ENCODE measurements at regions not wholly inside any gene's neighbourhood (a gene's known extent, or its start where the extent isn't known, plus 50 kb on each side); places are given as distances from the start of the nearest gene placed in this dataset.

GRCh38 chr3:171955598-171955997 is 83.8 kb upstream of the FNDC3B start:
- Histone ChIP-seq H3K4me1 (ENCODE audit: control insufficient read depth in 2 of 2, insufficient read depth in 2 of 2, low read length in 2 of 2) (peaks cover 3 to 4% of the 10 kb centered on the region in 2 donors), H3K9me3 (ENCODE audit: control insufficient read depth in 2 of 2, low read length in 2 of 2) (no peaks in the 10 kb centered on the region), H3K27ac (ENCODE audit: low read depth in 2 of 2, low read length in 2 of 2) (no peak overlapping the region), H3K36me3 (ENCODE audit: control insufficient read depth in 2 of 2, insufficient read depth in 2 of 2, low read length in 2 of 2) (no peaks in the 10 kb centered on the region), H3K27me3 (ENCODE audit: control insufficient read depth in 2 of 2, insufficient read depth in 2 of 2, low read length in 2 of 2) (no peaks in the 10 kb centered on the region), H3K4me3 (ENCODE audit: low read length in 2 of 2) (no peak overlapping the region), H3K9ac (ENCODE audit: low read depth in 1 of 2, low read length in 2 of 2) (no peak overlapping the region)

GRCh38 chr3:171956181-171956683 is 83.1 kb upstream of the FNDC3B start:
- peaks cover 4 to 8% of the 10 kb centered on the region in 2 donors for H3K4me1 ChIP-seq (ENCODE audit: control insufficient read depth in 2 of 2, insufficient read depth in 2 of 2, low read length in 2 of 2)
- no peaks in the 10 kb centered on the region for H3K9me3 ChIP-seq (ENCODE audit: control insufficient read depth in 2 of 2, low read length in 2 of 2)
- no peak overlapping the region for H3K4me3 ChIP-seq (ENCODE audit: low read length in 2 of 2)
- no peaks in the 10 kb centered on the region for H3K27me3 ChIP-seq (ENCODE audit: control insufficient read depth in 2 of 2, insufficient read depth in 2 of 2, low read length in 2 of 2)
- no peak overlapping the region for H3K9ac ChIP-seq (ENCODE audit: low read depth in 1 of 2, low read length in 2 of 2)
- H3K27ac ChIP-seq (ENCODE audit: low read depth in 2 of 2, low read length in 2 of 2) = no peak overlapping the region
- no peaks in the 10 kb centered on the region for H3K36me3 ChIP-seq (ENCODE audit: control insufficient read depth in 2 of 2, insufficient read depth in 2 of 2, low read length in 2 of 2)

GRCh38 chr3:171956705-171957104 is 82.7 kb upstream of the FNDC3B start:
- Histone ChIP-seq H3K4me1 (ENCODE audit: control insufficient read depth in 2 of 2, insufficient read depth in 2 of 2, low read length in 2 of 2) (peaks cover 4 to 8% of the 10 kb centered on the region in 2 donors), H3K4me3 (ENCODE audit: low read length in 2 of 2) (no peak overlapping the region)

GRCh38 chr3:171959532-171960089 is 79.8 kb upstream of the FNDC3B start:
- Histone ChIP-seq H3K4me1 (ENCODE audit: control insufficient read depth in 2 of 2, insufficient read depth in 2 of 2, low read length in 2 of 2) (peaks cover 0 to 9% of the 10 kb centered on the region in 2 donors), H3K27me3 (ENCODE audit: control insufficient read depth in 2 of 2, insufficient read depth in 2 of 2, low read length in 2 of 2) (no peaks in the 10 kb centered on the region), H3K4me3 (ENCODE audit: low read length in 2 of 2) (peak overlapping the region; percentile 2 to 4), H3K9me3 (ENCODE audit: control insufficient read depth in 2 of 2, low read length in 2 of 2) (no peaks in the 10 kb centered on the region), H3K27ac (ENCODE audit: low read depth in 2 of 2, low read length in 2 of 2) (no peak overlapping the region), H3K36me3 (ENCODE audit: control insufficient read depth in 2 of 2, insufficient read depth in 2 of 2, low read length in 2 of 2) (no peaks in the 10 kb centered on the region), H3K9ac (ENCODE audit: low read depth in 1 of 2, low read length in 2 of 2) (no peak overlapping the region)

More at GRCh38 chr3:171956705-171957104, 82.7 kb upstream of the FNDC3B start:
- Histone ChIP-seq H3K27me3 (ENCODE audit: control insufficient read depth in 2 of 2, insufficient read depth in 2 of 2, low read length in 2 of 2) (no peaks in the 10 kb centered on the region), H3K9me3 (ENCODE audit: control insufficient read depth in 2 of 2, low read length in 2 of 2) (no peaks in the 10 kb centered on the region), H3K36me3 (ENCODE audit: control insufficient read depth in 2 of 2, insufficient read depth in 2 of 2, low read length in 2 of 2) (no peaks in the 10 kb centered on the region), H3K9ac (ENCODE audit: low read depth in 1 of 2, low read length in 2 of 2) (no peak overlapping the region), H3K27ac (ENCODE audit: low read depth in 2 of 2, low read length in 2 of 2) (no peak overlapping the region)

GRCh38 chr3:171960159-171960558 is 79.2 kb upstream of the FNDC3B start:
- Histone ChIP-seq H3K4me1 (ENCODE audit: control insufficient read depth in 2 of 2, insufficient read depth in 2 of 2, low read length in 2 of 2) (peaks cover 0 to 9% of the 10 kb centered on the region in 2 donors), H3K9me3 (ENCODE audit: control insufficient read depth in 2 of 2, low read length in 2 of 2) (no peaks in the 10 kb centered on the region), H3K4me3 (ENCODE audit: low read length in 2 of 2) (no peak overlapping the region), H3K9ac (ENCODE audit: low read depth in 1 of 2, low read length in 2 of 2) (no peak overlapping the region), H3K36me3 (ENCODE audit: control insufficient read depth in 2 of 2, insufficient read depth in 2 of 2, low read length in 2 of 2) (no peaks in the 10 kb centered on the region), H3K27ac (ENCODE audit: low read depth in 2 of 2, low read length in 2 of 2) (no peak overlapping the region), H3K27me3 (ENCODE audit: control insufficient read depth in 2 of 2, insufficient read depth in 2 of 2, low read length in 2 of 2) (no peaks in the 10 kb centered on the region)

- H3K9me3 ChIP-seq (ENCODE audit: control insufficient read depth in 2 of 2, low read length in 2 of 2) = no peaks in the 10 kb centered on the region
- no peaks in the 10 kb centered on the region for H3K36me3 ChIP-seq (ENCODE audit: control insufficient read depth in 2 of 2, insufficient read depth in 2 of 2, low read length in 2 of 2)
- no peaks in the 10 kb centered on the region for H3K27me3 ChIP-seq (ENCODE audit: control insufficient read depth in 2 of 2, insufficient read depth in 2 of 2, low read length in 2 of 2)
- H3K9ac ChIP-seq (ENCODE audit: low read depth in 1 of 2, low read length in 2 of 2) = no peak overlapping the region
- no peak overlapping the region for H3K4me3 ChIP-seq (ENCODE audit: low read length in 2 of 2)
- no peak overlapping the region for H3K27ac ChIP-seq (ENCODE audit: low read depth in 2 of 2, low read length in 2 of 2)
- H3K4me1 ChIP-seq (ENCODE audit: control insufficient read depth in 2 of 2, insufficient read depth in 2 of 2, low read length in 2 of 2) = peaks cover 0 to 9% of the 10 kb centered on the region in 2 donors
These were observed 77.1 kb upstream of the FNDC3B start for GRCh38 chr3:171962137-171962720.

- Histone ChIP-seq H3K27me3 (ENCODE audit: control insufficient read depth in 2 of 2, insufficient read depth in 2 of 2, low read length in 2 of 2) (no peaks in the 10 kb centered on the region), H3K27ac (ENCODE audit: low read depth in 2 of 2, low read length in 2 of 2) (no peak overlapping the region), H3K36me3 (ENCODE audit: control insufficient read depth in 2 of 2, insufficient read depth in 2 of 2, low read length in 2 of 2) (no peaks in the 10 kb centered on the region), H3K4me1 (ENCODE audit: control insufficient read depth in 2 of 2, insufficient read depth in 2 of 2, low read length in 2 of 2) (peaks cover 0 to 9% of the 10 kb centered on the region in 2 donors), H3K4me3 (ENCODE audit: low read length in 2 of 2) (no peak overlapping the region), H3K9ac (ENCODE audit: low read depth in 1 of 2, low read length in 2 of 2) (no peak overlapping the region), H3K9me3 (ENCODE audit: control insufficient read depth in 2 of 2, low read length in 2 of 2) (no peaks in the 10 kb centered on the region)
These were observed 75.8 kb upstream of the FNDC3B start for GRCh38 chr3:171963546-171963945.

- Histone ChIP-seq H3K36me3 (ENCODE audit: control insufficient read depth in 2 of 2, insufficient read depth in 2 of 2, low read length in 2 of 2) (no peaks in the 10 kb centered on the region), H3K4me1 (ENCODE audit: control insufficient read depth in 2 of 2, insufficient read depth in 2 of 2, low read length in 2 of 2) (peaks cover 0 to 6% of the 10 kb centered on the region in 2 donors), H3K27ac (ENCODE audit: low read depth in 2 of 2, low read length in 2 of 2) (no peak overlapping the region)
These were observed 74.2 kb upstream of the FNDC3B start for GRCh38 chr3:171965067-171965712.

GRCh38 chr3:171966533-171967136 is 72.7 kb upstream of the FNDC3B start:
- Histone ChIP-seq H3K27ac (ENCODE audit: low read depth in 2 of 2, low read length in 2 of 2) (no peak overlapping the region), H3K27me3 (ENCODE audit: control insufficient read depth in 2 of 2, insufficient read depth in 2 of 2, low read length in 2 of 2) (no peaks in the 10 kb centered on the region), H3K36me3 (ENCODE audit: control insufficient read depth in 2 of 2, insufficient read depth in 2 of 2, low read length in 2 of 2) (no peaks in the 10 kb centered on the region), H3K9ac (ENCODE audit: low read depth in 1 of 2, low read length in 2 of 2) (no peak overlapping the region), H3K9me3 (ENCODE audit: control insufficient read depth in 2 of 2, low read length in 2 of 2) (no peaks in the 10 kb centered on the region), H3K4me1 (ENCODE audit: control insufficient read depth in 2 of 2, insufficient read depth in 2 of 2, low read length in 2 of 2) (peaks cover 0 to 2% of the 10 kb centered on the region in 2 donors), H3K4me3 (ENCODE audit: low read length in 2 of 2) (no peak overlapping the region)

More at GRCh38 chr3:171965067-171965712, 74.2 kb upstream of the FNDC3B start:
- no peaks in the 10 kb centered on the region for H3K27me3 ChIP-seq (ENCODE audit: control insufficient read depth in 2 of 2, insufficient read depth in 2 of 2, low read length in 2 of 2)
- H3K9ac ChIP-seq (ENCODE audit: low read depth in 1 of 2, low read length in 2 of 2) = no peak overlapping the region
- H3K9me3 ChIP-seq (ENCODE audit: control insufficient read depth in 2 of 2, low read length in 2 of 2) = no peaks in the 10 kb centered on the region
- no peak overlapping the region for H3K4me3 ChIP-seq (ENCODE audit: low read length in 2 of 2)
